ENCODE measurements at regions not wholly inside any gene's neighbourhood (a gene's known extent, or its start where the extent isn't known, plus 50 kb on each side); places are given as distances from the start of the nearest gene placed in this dataset.

- no peaks in the 10 kb centered on the region for H3K36me3 ChIP-seq (ENCODE audit: control insufficient read depth in 2 of 4, insufficient read depth in 4 of 4, low read length in 3 of 4)
- H4K91ac ChIP-seq (replicated peaks; ENCODE audit: insufficient read length, low read length), result no peak overlapping the region
- H2BK20ac ChIP-seq (ENCODE audit: low read length), result no peak overlapping the region; the same call in 1 of the 2 replicates
- FAIRE-seq (peak; percentile 13), DNase-seq (ENCODE audit: low read depth in 1 of 2, low spot score in 2 of 2) (no peak)
- H3K56ac ChIP-seq (replicated peaks; ENCODE audit: insufficient read length, low read depth, low read length), result no peak overlapping the region
- H3K18ac ChIP-seq (ENCODE audit: extremely low read depth, low read length), result no peak overlapping the region
- 59% methylated on average over 7 of the region's 7 CpGs; no CpG with 5 or more reads in 1 of the 2 experiments for WGBS, 2 experiments (ENCODE audit: extremely low coverage in 1 of 2, insufficient coverage in 1 of 2, insufficient read length in 1 of 2, insufficient replicate concordance in 2 of 2, low coverage in 1 of 2, low lambda C conversion rate in 2 of 2, missing lambda C conversion rate in 1 of 2)
- peak in 2 of 3 experiments; percentile 5 to 48; a peak in 2 of 4 replicates for TF ChIP-seq CTCF (IDR thresholded peaks at IDR 0.05; ENCODE audit: control extremely low read depth in 1 of 3, insufficient read depth in 1 of 3, low read depth in 1 of 3, low read length in 3 of 3)
- TF ChIP-seq CEBPB (IDR thresholded peaks at IDR 0.05; ENCODE audit: low read depth, low read length), result no peak
- peak in 1 of 2 experiments; percentile 32; a peak in 1 of 4 replicates for TF ChIP-seq RAD21 (IDR thresholded peaks at IDR 0.05 in 1 of 2, conservative IDR thresholded peaks at IDR 0.05 in 1 of 2; ENCODE audit: low read depth in 2 of 2, low read length in 2 of 2)
- no peak for TF ChIP-seq YY1 (IDR thresholded peaks at IDR 0.05; ENCODE audit: low read depth, low read length)
- no peak overlapping the region for H2BK5ac ChIP-seq (ENCODE audit: low read depth, low read length)
- no peak overlapping the region for H4K8ac ChIP-seq (ENCODE audit: extremely low read depth, insufficient read depth, low read length)
- ChIA-PET POLR2A (ENCODE audit: partially characterized antibody) (interaction anchor here (0.6 to 1.4 kb wide), 2 partner anchors 98 to 162 kb away, joined by 3 read pairs; no protein-coding TSS in a partner anchor), CTCF (ENCODE audit: partially characterized antibody) (interaction anchor here (0.6 to 5.7 kb wide), 36 partner anchors 9 to 368 kb away, joined by 3 to 83 read pairs (median 4); no protein-coding TSS in a partner anchor)
- H3K9me3 ChIP-seq (ENCODE audit: insufficient read depth in 2 of 2, low read depth in 1 of 2, low read length in 1 of 2), result no peaks in the 10 kb centered on the region
- no peak overlapping the region for H3K9ac ChIP-seq (replicated peaks in 1 of 4; ENCODE audit: extremely low read depth in 1 of 4, low read depth in 3 of 4, low read length in 3 of 4)
- H3K79me2 ChIP-seq (ENCODE audit: control insufficient read depth in 1 of 2, insufficient read depth in 2 of 2, low read length in 2 of 2), result no peaks in the 10 kb centered on the region
- no peak overlapping the region for H2AFZ ChIP-seq (ENCODE audit: low read length)
- H3K27ac ChIP-seq (ENCODE audit: low read depth, low read length), result no peak overlapping the region
- H3K4ac ChIP-seq (replicated peaks; ENCODE audit: insufficient read length, low read depth, low read length), result no peak overlapping the region
- H3K14ac ChIP-seq (ENCODE audit: insufficient read length), result no peak overlapping the region
- no peaks in the 10 kb centered on the region for H3K23me2 ChIP-seq (ENCODE audit: low read depth, low read length)
- no peak overlapping the region for H2BK120ac ChIP-seq (replicated peaks; ENCODE audit: low read depth, low read length)
- H3K4me2 ChIP-seq (ENCODE audit: insufficient read depth in 1 of 2, low read depth in 2 of 2, low read length in 2 of 2), result no peak overlapping the region
- H2BK15ac ChIP-seq (ENCODE audit: low read length), result no peak overlapping the region
- no peaks in the 10 kb centered on the region for H4K20me1 ChIP-seq (replicated peaks in 1 of 2; ENCODE audit: control insufficient read depth in 1 of 2, insufficient read depth in 2 of 2, low read length in 2 of 2)
- H2BK12ac ChIP-seq (ENCODE audit: low read depth, low read length), result no peak overlapping the region
- peaks cover 14 to 36% (median 22%) of the 10 kb centered on the region in 4 experiments for H3K27me3 ChIP-seq (replicated peaks in 1 of 4; ENCODE audit: control insufficient read depth in 3 of 4, extremely low read depth in 1 of 4, insufficient read depth in 3 of 4, low read length in 3 of 4)
- H2AK5ac ChIP-seq (ENCODE audit: low read depth, low read length), result no peak overlapping the region
- no peak overlapping the region for H4K5ac ChIP-seq (ENCODE audit: insufficient read length, low read depth, low read length)
- H3K4me3 ChIP-seq (ENCODE audit: extremely low read depth in 1 of 4, insufficient read depth in 2 of 4, low read depth in 3 of 4, low read length in 4 of 4), result no peak overlapping the region
- no peak overlapping the region for H3K23ac ChIP-seq (ENCODE audit: insufficient read length)
- no peaks in the 10 kb centered on the region for H3K79me1 ChIP-seq (ENCODE audit: low read depth, low read length)
- H3K4me1 ChIP-seq (replicated peaks in 1 of 4; ENCODE audit: control insufficient read depth in 3 of 4, insufficient read depth in 4 of 4, low read length in 3 of 4), result no peaks in the 10 kb centered on the region
These were observed 94.2 kb upstream of the SERBP1 start for GRCh38 chr1:67524143-67525052.

All from H1 (cell line).